Colonic mucosa (tissue), 4 donors: ENCODE measurements at regions not wholly inside any gene's neighbourhood (a gene's known extent, or its start where the extent isn't known, plus 50 kb on each side); places are given as distances from the start of the nearest gene placed in this dataset.

ENCODE experiments used
- DNase-seq: peaks from one replicate; pipeline ENCODE4 v3.0.0-alpha.2; 2020
- H3K27ac ChIP-seq: fragments of 200-600 bp; one replicate; pipeline ENCODE4 v1.8.0; 2021
- H3K27me3 ChIP-seq: fragments of 200-600 bp; one replicate; pipeline ENCODE4 v1.8.0; 2021
- H3K36me3 ChIP-seq: fragments of 200-600 bp; one replicate; pipeline ENCODE4 v1.8.0; 2021
- H3K4me1 ChIP-seq: fragments of 200-600 bp; one replicate; pipeline ENCODE4 v1.8.0; 2021; ENCODE audit warnings: mild to moderate bottlenecking
- H3K4me3 ChIP-seq: fragments of 200-600 bp; one replicate; pipeline ENCODE4 v1.8.0; 2021
- H3K9ac ChIP-seq, 2 donors: one replicate each; pipeline ENCODE4 v1.7.0; 2013; ENCODE audit warnings: control low read depth in 2 of 2, low read depth in 2 of 2, low read length in 2 of 2
- H3K9me3 ChIP-seq: fragments of 200-600 bp; one replicate; pipeline ENCODE4 v1.8.0; 2021
- CTCF ChIP-seq: fragments of 200-600 bp; IDR thresholded peaks from one replicate; pipeline ENCODE4 v1.8.0; 2022; ENCODE audit warnings: antibody characterized with exemption, mild to moderate bottlenecking
- intact Hi-C: fragments of 100-400 bp; cut with DNase I; formaldehyde crosslinking; loops from one replicate; pipeline ENCODE4 v1.14.1; 2022
- donor health status: healthy.
- donor health status: DM: no; HTN: no; CAD: no.
- donor health status: DM: no; HTN: no; CAD: no.

DNA sequence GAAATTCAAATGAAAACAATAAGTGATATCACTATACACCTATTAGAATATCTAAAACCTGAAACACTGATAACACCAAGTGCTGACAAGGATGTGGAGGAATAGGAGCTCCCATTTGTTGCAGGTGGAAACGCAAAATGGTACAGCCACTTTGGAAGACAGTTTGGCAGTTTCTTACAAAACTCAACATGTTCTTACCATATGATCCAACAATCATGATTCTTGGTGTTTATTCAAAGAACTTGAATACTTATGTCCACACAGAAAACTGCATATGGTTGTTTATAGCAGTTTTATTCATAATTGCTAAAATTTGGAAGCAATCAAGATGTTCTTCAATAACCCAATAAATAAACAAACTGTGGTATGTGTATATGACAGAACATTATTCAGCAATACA, 107.9 kb downstream of the FHDC1 start:
- no peak for TF ChIP-seq CTCF
- intact Hi-C loops: no loop called here

GRCh38 chr4:153045111-153045982, 109.2 kb downstream of the FHDC1 start:
- intact Hi-C loops: no loop called here
- no peak for TF ChIP-seq CTCF
- DNase-seq: no peak
- Histone ChIP-seq H3K9me3 (no peaks in the 10 kb centered on the region), H3K4me1 (no peaks in the 10 kb centered on the region), H3K36me3 (no peaks in the 10 kb centered on the region), H3K27me3 (no peaks in the 10 kb centered on the region), H3K9ac (no peak overlapping the region), H3K4me3 (no peak overlapping the region), H3K27ac (no peak overlapping the region)

More for the DNA sequence above, 107.9 kb downstream of the FHDC1 start:
- Histone ChIP-seq H3K9me3 (no peaks in the 10 kb centered on the region), H3K27me3 (no peaks in the 10 kb centered on the region), H3K4me3 (no peak overlapping the region), H3K36me3 (no peaks in the 10 kb centered on the region), H3K27ac (no peak overlapping the region), H3K9ac (no peak overlapping the region), H3K4me1 (no peaks in the 10 kb centered on the region)
- no peak for DNase-seq

DNA sequence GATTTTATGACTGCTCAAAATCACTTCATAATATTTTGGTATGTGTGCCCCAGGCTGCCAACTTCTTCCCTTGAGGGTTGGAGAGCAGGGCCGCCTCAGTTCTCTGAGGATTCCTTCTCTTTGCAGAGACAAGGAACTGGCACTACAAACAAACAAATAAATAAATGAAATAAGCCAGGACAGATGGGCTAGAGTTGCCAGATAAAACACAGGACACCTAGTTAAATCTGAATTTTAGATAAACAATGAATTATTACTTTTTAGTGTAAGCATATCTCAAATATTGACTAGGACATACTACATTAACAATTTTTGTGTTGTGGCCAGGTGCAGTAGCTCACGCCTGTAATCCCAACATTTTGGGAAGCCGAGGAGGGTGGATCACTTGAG, 122.5 kb downstream of the FHDC1 start:
- no peak overlapping the region for H3K27ac ChIP-seq
- intact Hi-C loops: no loop called here
- no peaks in the 10 kb centered on the region for H3K27me3 ChIP-seq

GRCh38 chr4:153060196-153060595, 124.1 kb downstream of the FHDC1 start:
- intact Hi-C loops: no loop called here
- H3K27ac ChIP-seq: no peak overlapping the region
- H3K36me3 ChIP-seq: no peaks in the 10 kb centered on the region

More for the DNA sequence above, 122.5 kb downstream of the FHDC1 start:
- Histone ChIP-seq H3K9me3 (no peaks in the 10 kb centered on the region), H3K4me1 (no peaks in the 10 kb centered on the region), H3K4me3 (no peak overlapping the region), H3K36me3 (no peaks in the 10 kb centered on the region), H3K9ac (no peak overlapping the region)
- TF ChIP-seq CTCF: no peak
- DNase-seq: no peak

DNA sequence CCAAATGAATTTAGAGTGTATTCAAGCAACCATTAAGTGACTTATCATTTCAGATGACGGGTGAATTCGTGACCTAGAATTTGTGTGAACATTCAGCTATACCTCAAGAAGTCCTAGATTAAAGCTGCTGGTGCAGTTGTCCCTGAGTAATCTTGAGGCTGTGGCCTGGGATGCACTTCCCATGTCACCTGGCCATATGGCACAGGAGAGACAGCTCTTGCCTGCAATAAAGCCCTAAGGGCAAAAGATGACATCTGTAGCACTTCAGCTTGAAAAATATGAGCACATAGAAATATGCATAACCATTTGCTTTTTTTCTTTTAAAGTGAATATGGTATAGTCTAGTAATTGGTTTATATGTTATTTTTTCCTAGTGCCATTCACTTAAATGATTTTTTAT, 125.8 kb downstream of the FHDC1 start:
- H3K36me3 ChIP-seq: no peaks in the 10 kb centered on the region
- H3K4me1 ChIP-seq: peaks cover 4% of the 10 kb centered on the region
- H3K27me3 ChIP-seq: no peaks in the 10 kb centered on the region
- intact Hi-C loops: no loop called here
- TF ChIP-seq CTCF: no peak
- no peaks in the 10 kb centered on the region for H3K9me3 ChIP-seq
- no peak overlapping the region for H3K4me3 ChIP-seq
- H3K27ac ChIP-seq: no peak overlapping the region
- DNase-seq: no peak
- no peak overlapping the region for H3K9ac ChIP-seq

More at GRCh38 chr4:153060196-153060595, 124.1 kb downstream of the FHDC1 start:
- no peak for DNase-seq
- no peak overlapping the region for H3K4me3 ChIP-seq
- H3K27me3 ChIP-seq: no peaks in the 10 kb centered on the region
- no peak overlapping the region for H3K9ac ChIP-seq
- H3K9me3 ChIP-seq: no peaks in the 10 kb centered on the region
- no peak for TF ChIP-seq CTCF
- no peaks in the 10 kb centered on the region for H3K4me1 ChIP-seq
